HepG2 (cell line): ENCODE measurements at regions not wholly inside any gene's neighbourhood (a gene's known extent, or its start where the extent isn't known, plus 50 kb on each side); places are given as distances from the start of the nearest gene placed in this dataset.
A peak's percentile ranks its signal among the peaks of the same experiment; 100 is the strongest.

Experiments
- GATAD2A ChIP-seq: IDR thresholded peaks from 2 replicates; pipeline ENCODE4 v1.6.1; 2016
- HNF4A ChIP-seq: sonication (generic); formaldehyde crosslinking; IDR thresholded peaks from 2 replicates; pipeline ENCODE4 v1.4.0; 2020; ENCODE audit warnings: missing genetic modification reagents
- MIER2 ChIP-seq: IDR thresholded peaks from 2 replicates; pipeline ENCODE4 v1.6.1; 2016; ENCODE audit warnings: missing biosample characterization, missing genetic modification reagents
- MXI1 ChIP-seq: IDR thresholded peaks from 3 replicates; pipeline ENCODE4 v1.6.1; 2012; ENCODE audit warnings: low read depth, low read length, inconsistent platforms, borderline replicate concordance
- NR1H2 ChIP-seq: sonication (generic); formaldehyde crosslinking; IDR thresholded peaks from 2 replicates; pipeline ENCODE4 v1.8.1; 2022; ENCODE audit warnings: low read depth, missing genetic modification reagents, borderline replicate concordance
- SMYD3 ChIP-seq: sonication (generic); formaldehyde crosslinking; IDR thresholded peaks from 2 replicates; pipeline ENCODE4 v1.8.1; 2023; ENCODE audit warnings: mild to moderate bottlenecking, missing genetic modification reagents
- TARDBP ChIP-seq: sonication (generic); formaldehyde crosslinking; IDR thresholded peaks from 2 replicates; pipeline ENCODE4 v1.8.0; 2022; ENCODE audit warnings: mild to moderate bottlenecking, missing genetic modification reagents
- ZNF781 ChIP-seq: sonication (generic); formaldehyde crosslinking; IDR thresholded peaks from 2 replicates; pipeline ENCODE4 v1.5.1; 2020; ENCODE audit warnings: borderline replicate concordance, mild to moderate bottlenecking, missing genetic modification reagents; ENCODE audit errors: not compliant biosample characterization
- ZNF878 ChIP-seq: sonication (generic); formaldehyde crosslinking; IDR thresholded peaks from 2 replicates; pipeline ENCODE4 v1.8.1; 2023; ENCODE audit warnings: mild to moderate bottlenecking, missing genetic modification reagents, moderate library complexity
- TF ChIP-seq, protein P1 (sequence below): sonication (generic); formaldehyde crosslinking; conservative IDR thresholded peaks from 2 replicates; pipeline ENCODE4 v1.4.0; 2020; ENCODE audit warnings: mild to moderate bottlenecking, missing genetic modification reagents, moderate library complexity

DNA sequence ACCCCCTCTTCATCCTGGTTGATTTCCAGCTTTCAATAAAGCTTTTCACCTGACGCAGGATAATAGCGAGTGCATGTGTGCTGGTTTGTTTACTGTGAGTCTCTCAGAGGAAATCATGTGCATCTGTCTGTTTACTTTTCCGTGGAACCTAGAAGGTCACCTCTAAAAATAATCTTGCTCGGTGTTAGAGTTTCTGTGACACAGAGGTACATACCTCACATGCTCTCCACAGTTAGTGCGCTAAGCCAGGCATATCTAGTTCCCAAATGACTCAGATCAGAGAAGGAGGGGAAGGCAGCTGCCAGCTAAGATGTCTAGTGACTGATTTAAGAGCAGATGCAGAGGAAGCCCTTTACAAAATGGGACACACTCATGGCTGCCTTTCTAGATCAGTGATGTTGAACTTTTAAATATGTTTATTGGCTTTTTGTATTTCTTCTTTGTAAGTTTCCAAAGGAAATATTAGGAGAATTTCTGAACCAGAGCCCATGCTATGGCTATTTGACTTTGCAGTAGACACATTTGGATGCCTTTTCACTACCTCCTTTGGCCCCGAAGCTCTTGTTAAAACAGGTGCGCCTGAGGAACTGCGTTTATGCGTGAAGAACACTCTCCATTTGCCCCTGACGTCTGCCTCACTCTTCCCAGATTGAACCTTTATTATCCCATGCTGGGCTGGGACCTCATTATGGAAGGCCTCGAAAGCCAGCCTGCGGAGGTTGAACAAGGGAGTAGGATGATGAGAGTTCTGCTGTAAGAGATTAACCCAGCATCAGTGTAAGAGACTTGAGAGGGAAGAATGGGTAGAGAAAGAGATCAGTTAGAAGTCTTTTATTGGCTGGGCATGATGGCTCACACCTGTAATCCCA is 145.6 kb downstream of the FAM161A start (continued):
- TF ChIP-seq, protein P1, sequence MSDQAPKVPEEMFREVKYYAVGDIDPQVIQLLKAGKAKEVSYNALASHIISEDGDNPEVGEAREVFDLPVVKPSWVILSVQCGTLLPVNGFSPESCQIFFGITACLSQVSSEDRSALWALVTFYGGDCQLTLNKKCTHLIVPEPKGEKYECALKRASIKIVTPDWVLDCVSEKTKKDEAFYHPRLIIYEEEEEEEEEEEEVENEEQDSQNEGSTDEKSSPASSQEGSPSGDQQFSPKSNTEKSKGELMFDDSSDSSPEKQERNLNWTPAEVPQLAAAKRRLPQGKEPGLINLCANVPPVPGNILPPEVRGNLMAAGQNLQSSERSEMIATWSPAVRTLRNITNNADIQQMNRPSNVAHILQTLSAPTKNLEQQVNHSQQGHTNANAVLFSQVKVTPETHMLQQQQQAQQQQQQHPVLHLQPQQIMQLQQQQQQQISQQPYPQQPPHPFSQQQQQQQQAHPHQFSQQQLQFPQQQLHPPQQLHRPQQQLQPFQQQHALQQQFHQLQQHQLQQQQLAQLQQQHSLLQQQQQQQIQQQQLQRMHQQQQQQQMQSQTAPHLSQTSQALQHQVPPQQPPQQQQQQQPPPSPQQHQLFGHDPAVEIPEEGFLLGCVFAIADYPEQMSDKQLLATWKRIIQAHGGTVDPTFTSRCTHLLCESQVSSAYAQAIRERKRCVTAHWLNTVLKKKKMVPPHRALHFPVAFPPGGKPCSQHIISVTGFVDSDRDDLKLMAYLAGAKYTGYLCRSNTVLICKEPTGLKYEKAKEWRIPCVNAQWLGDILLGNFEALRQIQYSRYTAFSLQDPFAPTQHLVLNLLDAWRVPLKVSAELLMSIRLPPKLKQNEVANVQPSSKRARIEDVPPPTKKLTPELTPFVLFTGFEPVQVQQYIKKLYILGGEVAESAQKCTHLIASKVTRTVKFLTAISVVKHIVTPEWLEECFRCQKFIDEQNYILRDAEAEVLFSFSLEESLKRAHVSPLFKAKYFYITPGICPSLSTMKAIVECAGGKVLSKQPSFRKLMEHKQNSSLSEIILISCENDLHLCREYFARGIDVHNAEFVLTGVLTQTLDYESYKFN (CRISPR knock-in tag): peak; percentile 68
- TF ChIP-seq GATAD2A (peak; percentile 90), TARDBP (CRISPR knock-in tag) (peak; percentile 18; the same call in 1 of the 2 replicates), ZNF878 (CRISPR knock-in tag) (peak; percentile 78; the same call in 1 of the 2 replicates), SMYD3 (CRISPR knock-in tag) (peak; percentile 58; the same call in 1 of the 2 replicates), NR1H2 (CRISPR knock-in tag) (no peak), ZNF781 (CRISPR knock-in tag) (no peak), MXI1 (peak; percentile 37; the same call in 1 of the 3 replicates), HNF4A (CRISPR knock-in tag) (0 out of 2 replicates have a peak, but pooled peaks have one; percentile 4), MIER2 (CRISPR knock-in tag) (0 out of 2 replicates have a peak, but pooled peaks have one; percentile 21)
